ENCODE measurements at regions not wholly inside any gene's neighbourhood (a gene's known extent, or its start where the extent isn't known, plus 50 kb on each side); places are given as distances from the start of the nearest gene placed in this dataset.

GRCh38 chr1:87686136-87686495 is 357.4 kb downstream of the LMO4 start:
- H3K4me1 ChIP-seq (ENCODE audit: control insufficient read depth, insufficient read depth, low read length) = no peaks in the 10 kb centered on the region
- H2AFZ ChIP-seq (ENCODE audit: control insufficient read depth, low read depth, low read length) = no peak overlapping the region
- no peaks in the 10 kb centered on the region; a peak in 1 of 4 replicates for H3K27me3 ChIP-seq (replicated peaks in 1 of 2; ENCODE audit: control insufficient read depth in 2 of 2, insufficient read depth in 2 of 2, low read length in 1 of 2)
- no peaks in the 10 kb centered on the region for H3K9me3 ChIP-seq (replicated peaks; ENCODE audit: control insufficient read depth, insufficient read depth, low read length)
- H3K27ac ChIP-seq (ENCODE audit: control insufficient read depth, insufficient read depth) = no peak overlapping the region
- DNase-seq (ENCODE audit: low read depth, low spot score) = no peak
- intact Hi-C loops (cut with micrococcal nuclease; ENCODE audit: unreplicated experiment) = no loop called here
- no TSS peak for BruUV-seq (replicated peaks)
- ChIA-PET CTCF (no interaction called here), SMC1A (ENCODE audit: uncharacterized antibody, unreplicated experiment) (no interaction called here), RAD21 (ENCODE audit: unreplicated experiment) (no interaction called here), POLR2A (no interaction called here)
- in situ Hi-C loops (cut with MboI) = no loop called here
- WGBS (ENCODE audit: insufficient coverage, insufficient replicate concordance, low lambda C conversion rate, missing lambda C conversion rate) = 23% methylated on average over 1 of the region's 1 CpG
- no peak for ATAC-seq
- H3K9ac ChIP-seq (ENCODE audit: control insufficient read depth, insufficient read depth, low read length) = no peak overlapping the region
- no peaks in the 10 kb centered on the region for H3K79me2 ChIP-seq (ENCODE audit: control insufficient read depth, insufficient read depth, low read length)
- no peak overlapping the region for H3K4me2 ChIP-seq (ENCODE audit: control insufficient read depth, insufficient read depth)
- no peak for FAIRE-seq
- H3K4me3 ChIP-seq = no peak overlapping the region
- H4K20me1 ChIP-seq (ENCODE audit: control insufficient read depth, insufficient read depth) = no peaks in the 10 kb centered on the region
- no peak for TF ChIP-seq ATF2 (IDR thresholded peaks at IDR 0.05; ENCODE audit: low read length)
- TF ChIP-seq CBX3 (IDR thresholded peaks at IDR 0.05; ENCODE audit: borderline replicate concordance, low read depth) = no peak
- TF ChIP-seq NFYB (IDR thresholded peaks at IDR 0.05; ENCODE audit: insufficient read depth, low read depth, low read length) = no peak
- no peak for TF ChIP-seq EZH2 (IDR thresholded peaks at IDR 0.05; ENCODE audit: borderline replicate concordance, control insufficient read depth, low read depth, low read length)
- no peak for TF ChIP-seq ZNF217 (IDR thresholded peaks at IDR 0.05)
- TF ChIP-seq, protein P1, sequence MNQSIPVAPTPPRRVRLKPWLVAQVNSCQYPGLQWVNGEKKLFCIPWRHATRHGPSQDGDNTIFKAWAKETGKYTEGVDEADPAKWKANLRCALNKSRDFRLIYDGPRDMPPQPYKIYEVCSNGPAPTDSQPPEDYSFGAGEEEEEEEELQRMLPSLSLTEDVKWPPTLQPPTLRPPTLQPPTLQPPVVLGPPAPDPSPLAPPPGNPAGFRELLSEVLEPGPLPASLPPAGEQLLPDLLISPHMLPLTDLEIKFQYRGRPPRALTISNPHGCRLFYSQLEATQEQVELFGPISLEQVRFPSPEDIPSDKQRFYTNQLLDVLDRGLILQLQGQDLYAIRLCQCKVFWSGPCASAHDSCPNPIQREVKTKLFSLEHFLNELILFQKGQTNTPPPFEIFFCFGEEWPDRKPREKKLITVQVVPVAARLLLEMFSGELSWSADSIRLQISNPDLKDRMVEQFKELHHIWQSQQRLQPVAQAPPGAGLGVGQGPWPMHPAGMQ (IDR thresholded peaks at IDR 0.05; ENCODE audit: borderline replicate concordance) = no peak
- TF ChIP-seq BCL3 (IDR thresholded peaks at IDR 0.05; ENCODE audit: borderline replicate concordance, insufficient read depth, low read depth, low read length, poor library complexity, severe bottlenecking) = no peak
- TF ChIP-seq, protein P2, sequence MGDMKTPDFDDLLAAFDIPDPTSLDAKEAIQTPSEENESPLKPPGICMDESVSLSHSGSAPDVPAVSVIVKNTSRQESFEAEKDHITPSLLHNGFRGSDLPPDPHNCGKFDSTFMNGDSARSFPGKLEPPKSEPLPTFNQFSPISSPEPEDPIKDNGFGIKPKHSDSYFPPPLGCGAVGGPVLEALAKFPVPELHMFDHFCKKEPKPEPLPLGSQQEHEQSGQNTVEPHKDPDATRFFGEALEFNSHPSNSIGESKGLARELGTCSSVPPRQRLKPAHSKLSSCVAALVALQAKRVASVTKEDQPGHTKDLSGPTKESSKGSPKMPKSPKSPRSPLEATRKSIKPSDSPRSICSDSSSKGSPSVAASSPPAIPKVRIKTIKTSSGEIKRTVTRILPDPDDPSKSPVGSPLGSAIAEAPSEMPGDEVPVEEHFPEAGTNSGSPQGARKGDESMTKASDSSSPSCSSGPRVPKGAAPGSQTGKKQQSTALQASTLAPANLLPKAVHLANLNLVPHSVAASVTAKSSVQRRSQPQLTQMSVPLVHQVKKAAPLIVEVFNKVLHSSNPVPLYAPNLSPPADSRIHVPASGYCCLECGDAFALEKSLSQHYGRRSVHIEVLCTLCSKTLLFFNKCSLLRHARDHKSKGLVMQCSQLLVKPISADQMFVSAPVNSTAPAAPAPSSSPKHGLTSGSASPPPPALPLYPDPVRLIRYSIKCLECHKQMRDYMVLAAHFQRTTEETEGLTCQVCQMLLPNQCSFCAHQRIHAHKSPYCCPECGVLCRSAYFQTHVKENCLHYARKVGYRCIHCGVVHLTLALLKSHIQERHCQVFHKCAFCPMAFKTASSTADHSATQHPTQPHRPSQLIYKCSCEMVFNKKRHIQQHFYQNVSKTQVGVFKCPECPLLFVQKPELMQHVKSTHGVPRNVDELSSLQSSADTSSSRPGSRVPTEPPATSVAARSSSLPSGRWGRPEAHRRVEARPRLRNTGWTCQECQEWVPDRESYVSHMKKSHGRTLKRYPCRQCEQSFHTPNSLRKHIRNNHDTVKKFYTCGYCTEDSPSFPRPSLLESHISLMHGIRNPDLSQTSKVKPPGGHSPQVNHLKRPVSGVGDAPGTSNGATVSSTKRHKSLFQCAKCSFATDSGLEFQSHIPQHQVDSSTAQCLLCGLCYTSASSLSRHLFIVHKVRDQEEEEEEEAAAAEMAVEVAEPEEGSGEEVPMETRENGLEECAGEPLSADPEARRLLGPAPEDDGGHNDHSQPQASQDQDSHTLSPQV (IDR thresholded peaks at IDR 0.05) = no peak
- no peak for TF ChIP-seq MEF2B (IDR thresholded peaks at IDR 0.05; ENCODE audit: partially characterized antibody, poor library complexity, severe bottlenecking)
- no peak for TF ChIP-seq GABPA (IDR thresholded peaks at IDR 0.05; ENCODE audit: low read depth)
- TF ChIP-seq RELB (IDR thresholded peaks at IDR 0.05; ENCODE audit: low read depth) = no peak
- no peak for TF ChIP-seq RAD21 (IDR thresholded peaks at IDR 0.05; ENCODE audit: insufficient read depth, low read depth, low read length)
- TF ChIP-seq NR2C2 (IDR thresholded peaks at IDR 0.05; ENCODE audit: borderline replicate concordance, control insufficient read depth, insufficient read length, low read depth) = no peak
- no peak for TF ChIP-seq ZSCAN29 (IDR thresholded peaks at IDR 0.05)
- TF ChIP-seq BRCA1 (IDR thresholded peaks at IDR 0.05; ENCODE audit: low read depth, low read length) = no peak
- H3K36me3 ChIP-seq (ENCODE audit: control insufficient read depth in 2 of 2, insufficient read depth in 2 of 2, low read length in 1 of 2) = no peaks in the 10 kb centered on the region

All from GM12878 (cell line).